Gastrocnemius medialis (tissue), 4 donors: ENCODE measurements at regions not wholly inside any gene's neighbourhood (a gene's known extent, or its start where the extent isn't known, plus 50 kb on each side); places are given as distances from the start of the nearest gene placed in this dataset.

ENCODE experiments used
- CTCF ChIP-seq, 5 experiments: fragments of 450-650 bp in 3 of 5; fragments of 200-600 bp in 2 of 5; sonication (generic) in 2 of 5; IDR thresholded peaks in 4 of 5; conservative IDR thresholded peaks in 1 of 5; 1 replicate in 4 of 5; 2 replicates in 1 of 5; pipeline ENCODE4 v1.5.1; 2016 to 2019; ENCODE audit warnings: antibody characterized with exemption in 5 of 5, mild to moderate bottlenecking in 3 of 5, moderate library complexity in 3 of 5
- POLR2A ChIP-seq, 2 donors: fragments of 450-650 bp; IDR thresholded peaks; one replicate each; pipeline ENCODE4 v1.6.1; 2017; ENCODE audit warnings: antibody characterized with exemption in 2 of 2, mild to moderate bottlenecking in 2 of 2, moderate library complexity in 2 of 2

GRCh38 chr20:11729806-11730205 lies 187.9 kb upstream of the BTBD3 start:
- TF ChIP-seq CTCF (IDR thresholded peaks at IDR 0.05 in 4 of 5, conservative IDR thresholded peaks at IDR 0.05 in 1 of 5), result no peak
- TF ChIP-seq POLR2A (IDR thresholded peaks at IDR 0.05), result no peak
